ENCODE measurements at regions not wholly inside any gene's neighbourhood (a gene's known extent, or its start where the extent isn't known, plus 50 kb on each side); places are given as distances from the start of the nearest gene placed in this dataset.
"Not testable (repeated sequence)": the region's sequence is repeated elsewhere in the genome, so short reads cannot be mapped to it uniquely, and the experiment has no call there.

DNA sequence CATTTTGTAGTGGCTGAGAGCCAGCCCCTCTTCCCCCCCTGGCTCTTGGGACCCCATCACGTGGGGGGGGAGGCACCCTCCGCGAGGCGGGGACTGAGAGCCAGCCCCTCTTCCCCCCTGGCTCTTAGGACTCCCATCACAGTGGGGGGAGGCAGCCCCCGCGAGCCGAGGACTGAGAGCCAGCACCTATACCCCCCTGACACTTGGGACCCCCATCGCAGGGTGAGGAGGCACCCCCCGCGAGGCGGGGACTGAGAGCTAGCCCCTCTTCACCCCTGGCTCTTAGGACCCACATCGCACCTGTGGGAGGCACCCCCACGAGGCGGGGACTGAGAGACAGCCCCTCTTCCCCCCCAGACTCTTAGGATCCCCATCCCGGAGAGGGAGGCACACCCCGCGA, 2426.5 kb upstream of the PCDH20 start:
- Histone ChIP-seq H3K4me2 (no peak overlapping the region), H3K9me3 (peaks cover 72% of the 10 kb centered on the region), H4K20me1 (no peaks in the 10 kb centered on the region), H3K4me1 (no peaks in the 10 kb centered on the region), H3K9ac (no peak overlapping the region), H3K27me3 (no peaks in the 10 kb centered on the region), H3K27ac (no peak overlapping the region), H3K4me3 (no peak overlapping the region), H3K36me3 (no peaks in the 10 kb centered on the region)
- TF ChIP-seq Cebpa-rat (IDR thresholded peaks at IDR 0.05): no peak

DNA sequence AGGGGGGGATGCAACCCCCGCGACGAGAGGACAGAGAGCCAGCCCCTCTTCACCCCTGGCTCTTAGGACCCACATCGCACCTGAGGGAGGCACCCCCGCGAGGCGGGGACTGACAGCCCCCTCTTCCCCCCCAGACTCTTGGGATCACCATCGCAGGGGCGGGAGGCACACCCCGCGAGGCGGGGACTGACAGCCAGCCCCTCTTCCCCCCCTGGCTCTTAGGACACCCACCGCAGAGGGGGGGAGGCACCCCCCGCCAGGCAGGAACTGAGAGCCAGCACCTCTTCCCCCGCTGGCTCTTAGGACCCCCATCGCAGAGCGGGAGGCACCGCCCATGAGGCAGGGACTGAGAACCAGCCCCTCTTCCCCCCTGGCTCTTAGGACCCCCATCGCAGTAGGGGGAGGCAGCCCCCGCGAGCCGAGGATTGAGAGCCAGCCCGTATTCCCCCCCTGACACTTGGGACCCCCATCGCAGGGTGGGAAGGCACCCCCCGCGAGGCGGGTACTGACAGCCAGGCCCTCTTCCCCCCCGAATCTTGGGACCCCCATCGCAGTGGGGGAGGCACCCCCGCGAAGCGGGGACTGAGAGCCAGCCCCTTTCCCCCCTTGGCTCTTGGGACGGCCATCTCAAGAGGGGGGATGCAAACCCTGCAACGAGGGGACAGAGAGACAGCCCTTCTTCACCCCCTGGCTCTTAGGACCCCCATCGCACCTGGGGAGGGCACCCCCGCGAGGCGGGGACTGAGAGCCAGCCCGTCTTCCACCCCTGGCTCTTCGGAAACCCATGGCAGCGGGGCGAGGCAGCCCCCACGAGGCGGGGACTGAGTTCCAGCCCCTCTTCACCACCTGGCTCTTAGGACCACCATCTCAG, 2425.1 kb upstream of the PCDH20 start:
- no peaks in the 10 kb centered on the region for H4K20me1 ChIP-seq

DNA sequence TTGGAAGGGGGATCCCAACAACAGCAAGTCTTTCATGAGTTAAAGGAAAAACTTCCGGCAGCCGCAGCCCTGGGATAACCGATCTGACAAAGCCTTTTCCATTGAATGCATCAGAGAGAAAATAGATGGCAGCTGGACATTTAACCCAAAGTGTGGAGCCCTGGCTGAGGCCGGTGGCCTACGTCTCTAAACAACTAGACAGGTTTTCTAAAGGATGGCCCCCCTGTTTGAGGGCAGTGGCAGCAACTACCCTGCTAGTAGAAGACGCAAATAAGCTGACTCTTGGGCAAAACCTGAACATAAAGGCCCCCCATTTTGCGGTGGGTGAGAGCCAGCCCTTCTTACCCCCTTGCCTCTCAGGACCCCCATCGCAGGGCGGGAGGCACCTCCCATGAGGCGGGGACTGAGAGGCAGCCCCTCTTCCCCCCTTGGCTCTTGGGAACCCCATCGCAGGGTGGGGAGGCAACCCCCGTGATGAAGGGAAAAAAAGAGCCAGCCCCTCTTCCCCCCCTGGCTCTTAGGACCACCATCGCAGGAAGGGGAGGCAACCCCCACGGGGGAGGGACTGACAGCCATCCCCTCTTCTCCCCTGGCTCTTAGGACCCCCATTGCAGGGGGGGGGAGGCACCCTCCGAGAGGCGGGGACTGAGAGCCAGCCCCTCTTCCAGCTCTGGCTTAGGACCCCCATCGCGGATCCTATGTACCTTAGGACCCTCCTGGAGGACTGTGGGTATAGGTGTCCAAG, 2422.9 kb upstream of the PCDH20 start:
- H3K4me1 ChIP-seq: no peaks in the 10 kb centered on the region
- no peak overlapping the region for H3K9ac ChIP-seq
- TF ChIP-seq Cebpa-rat (IDR thresholded peaks at IDR 0.05): no peak
- no peaks in the 10 kb centered on the region for H3K36me3 ChIP-seq
- no peaks in the 10 kb centered on the region for H3K27me3 ChIP-seq
- no peak overlapping the region for H3K27ac ChIP-seq
- no peaks in the 10 kb centered on the region for H4K20me1 ChIP-seq
- H3K4me3 ChIP-seq: no peak overlapping the region
- peaks cover 60% of the 10 kb centered on the region for H3K9me3 ChIP-seq
- no peak overlapping the region for H3K4me2 ChIP-seq

More for the DNA sequence above, 2425.1 kb upstream of the PCDH20 start:
- Histone ChIP-seq H3K27me3 (no peaks in the 10 kb centered on the region), H3K4me1 (no peaks in the 10 kb centered on the region), H3K4me2 (no peak overlapping the region), H3K36me3 (no peaks in the 10 kb centered on the region), H3K9me3 (peaks cover 72% of the 10 kb centered on the region), H3K27ac (no peak overlapping the region), H3K9ac (no peak overlapping the region), H3K4me3 (no peak overlapping the region)
- TF ChIP-seq Cebpa-rat (IDR thresholded peaks at IDR 0.05): no peak

DNA sequence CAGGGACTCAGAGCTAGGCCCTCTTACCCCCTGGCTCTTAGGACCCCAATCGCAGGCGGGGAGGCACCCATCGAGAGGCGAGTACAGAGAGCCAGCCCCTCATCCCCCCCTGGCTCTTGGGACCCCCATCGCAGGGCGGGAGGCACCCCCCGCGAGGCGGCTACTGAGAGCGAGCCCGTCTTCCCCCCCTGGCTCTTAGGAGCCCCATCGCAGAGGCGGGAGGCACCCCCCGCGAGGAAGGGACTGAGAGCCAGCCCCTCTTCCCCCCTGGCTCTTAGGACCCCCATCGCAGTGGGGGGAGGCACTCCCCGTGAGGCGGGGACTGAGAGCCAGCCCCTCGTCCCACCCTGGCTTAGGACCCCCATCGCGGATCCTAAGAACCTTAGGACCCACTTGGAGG, 2422.1 kb upstream of the PCDH20 start:
- not testable (repeated sequence) for H3K9ac ChIP-seq, H3K36me3 ChIP-seq, H3K27me3 ChIP-seq, H3K4me1 ChIP-seq, H3K27ac ChIP-seq, H4K20me1 ChIP-seq, H3K4me3 ChIP-seq, H3K4me2 ChIP-seq
- peaks cover 54% of the 10 kb centered on the region for H3K9me3 ChIP-seq

DNA sequence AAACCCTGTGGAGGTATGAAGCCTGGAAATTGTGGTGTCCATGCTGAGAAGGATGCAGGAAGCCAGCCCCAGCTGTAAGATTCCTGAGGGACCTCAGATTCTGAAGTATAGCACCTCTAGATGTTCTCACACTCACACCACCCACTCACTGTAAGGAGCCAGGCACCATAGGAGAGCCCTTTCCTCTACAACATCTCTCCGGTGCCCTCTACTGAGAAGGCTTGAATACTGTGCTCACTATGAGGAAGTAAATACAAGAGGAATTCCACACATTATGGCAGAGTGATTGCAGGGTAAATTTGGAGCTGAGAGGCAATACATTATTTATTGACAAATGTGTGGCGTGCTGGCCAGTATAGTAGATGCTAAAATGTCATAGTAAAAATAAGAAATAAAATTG, 2414.0 kb upstream of the PCDH20 start:
- not testable (repeated sequence) for H3K9ac ChIP-seq, H3K27ac ChIP-seq, H3K4me1 ChIP-seq, H3K4me3 ChIP-seq, H3K4me2 ChIP-seq, H3K27me3 ChIP-seq, H4K20me1 ChIP-seq, H3K9me3 ChIP-seq, H3K36me3 ChIP-seq

DNA sequence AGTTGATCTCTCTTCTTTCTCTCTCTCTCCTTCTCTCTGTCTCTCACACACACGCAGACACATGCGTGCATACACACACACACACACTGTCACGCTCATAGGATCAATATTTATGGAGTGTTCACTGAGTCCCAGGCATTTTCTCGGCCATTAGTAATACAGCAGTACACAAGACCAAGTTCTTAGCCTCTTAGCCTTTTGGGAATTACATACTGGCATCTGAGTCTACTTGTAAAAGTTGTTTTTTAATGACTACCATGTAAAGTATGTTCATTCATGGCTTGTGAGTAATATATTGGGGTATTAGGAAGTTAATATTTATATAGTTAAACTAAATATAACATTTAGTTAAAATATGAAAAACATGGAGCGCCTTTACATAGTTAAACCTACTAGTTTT, 2406.1 kb upstream of the PCDH20 start:
- H3K36me3 ChIP-seq, H3K27ac ChIP-seq, H3K9ac ChIP-seq, H3K27me3 ChIP-seq, H3K4me2 ChIP-seq, H4K20me1 ChIP-seq, H3K4me3 ChIP-seq, H3K9me3 ChIP-seq, H3K4me1 ChIP-seq: not testable (repeated sequence)

DNA sequence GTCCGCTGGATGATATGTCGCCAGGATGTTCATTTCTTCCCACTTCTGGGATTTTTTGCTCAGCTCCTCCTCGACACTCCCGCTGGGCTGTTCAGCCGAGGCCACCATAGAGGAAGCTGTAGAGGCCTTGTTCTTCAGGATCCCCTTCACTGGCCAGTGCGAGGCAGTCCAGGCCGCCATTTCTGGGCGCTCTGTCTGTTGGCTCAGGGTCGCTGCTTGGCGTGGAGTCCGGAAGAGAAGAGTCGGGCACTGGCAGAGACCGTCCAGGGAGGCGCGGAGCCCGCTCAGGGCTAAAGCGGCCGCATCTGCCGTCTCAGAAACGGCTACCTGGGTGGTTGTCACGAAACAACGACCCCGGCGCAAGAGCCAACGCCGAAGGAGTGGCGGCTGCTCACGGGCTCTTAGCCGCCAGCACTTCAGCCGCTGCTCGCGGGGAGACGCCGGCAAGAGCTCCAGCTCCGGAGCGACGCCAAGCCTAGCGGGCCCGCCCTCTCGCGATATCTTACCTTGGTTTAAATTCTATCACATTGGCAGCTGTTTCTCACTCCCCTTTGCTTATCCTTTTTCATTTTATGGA, 2395.9 kb upstream of the PCDH20 start:
- not testable (repeated sequence) for H3K4me1 ChIP-seq, H3K27ac ChIP-seq, H4K20me1 ChIP-seq, H3K27me3 ChIP-seq, H3K4me3 ChIP-seq, H3K36me3 ChIP-seq, H3K9me3 ChIP-seq, H3K9ac ChIP-seq, H3K4me2 ChIP-seq

DNA sequence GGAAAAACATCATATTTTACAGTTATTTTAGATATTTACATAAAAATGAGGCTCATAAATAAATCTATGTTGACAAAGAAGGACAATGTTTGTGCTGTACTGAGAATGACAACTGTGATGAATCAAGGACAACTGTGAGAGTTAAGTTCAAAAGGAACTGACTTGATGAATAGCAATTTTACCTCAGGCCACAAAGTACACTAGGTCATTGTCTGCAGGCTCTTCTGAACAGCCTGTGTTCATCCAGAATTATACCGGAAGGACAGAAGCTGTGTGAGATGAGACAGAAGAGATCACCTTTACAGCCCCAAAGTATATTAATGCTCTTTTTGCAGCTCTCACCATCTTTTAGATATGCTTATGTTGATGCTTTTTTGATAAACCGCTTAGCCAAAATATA, 2375.5 kb upstream of the PCDH20 start:
- H3K9ac ChIP-seq, H3K9me3 ChIP-seq, H3K4me3 ChIP-seq, H3K4me2 ChIP-seq, H3K36me3 ChIP-seq, H3K27ac ChIP-seq, H3K27me3 ChIP-seq, H4K20me1 ChIP-seq, H3K4me1 ChIP-seq: not testable (repeated sequence)

DNA sequence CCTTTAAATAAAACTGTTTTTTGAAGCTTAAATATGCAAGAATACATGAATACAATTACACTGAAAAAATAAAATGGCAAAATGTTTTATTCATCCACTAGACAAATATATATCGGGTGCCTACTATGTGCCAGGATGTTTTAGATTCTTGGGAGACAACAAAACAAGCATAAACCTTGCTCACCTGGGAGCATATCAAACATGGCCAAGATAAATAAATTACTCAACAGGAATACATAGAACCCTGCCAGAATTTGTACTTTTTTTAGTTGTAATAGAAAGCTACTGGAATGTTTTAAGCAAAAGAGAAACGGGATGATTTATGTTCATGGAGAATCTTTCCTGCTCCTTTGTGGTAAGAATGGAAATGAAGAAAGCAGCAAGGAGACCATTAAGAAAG, 2358.5 kb upstream of the PCDH20 start:
- no peaks in the 10 kb centered on the region for H3K9me3 ChIP-seq

DNA sequence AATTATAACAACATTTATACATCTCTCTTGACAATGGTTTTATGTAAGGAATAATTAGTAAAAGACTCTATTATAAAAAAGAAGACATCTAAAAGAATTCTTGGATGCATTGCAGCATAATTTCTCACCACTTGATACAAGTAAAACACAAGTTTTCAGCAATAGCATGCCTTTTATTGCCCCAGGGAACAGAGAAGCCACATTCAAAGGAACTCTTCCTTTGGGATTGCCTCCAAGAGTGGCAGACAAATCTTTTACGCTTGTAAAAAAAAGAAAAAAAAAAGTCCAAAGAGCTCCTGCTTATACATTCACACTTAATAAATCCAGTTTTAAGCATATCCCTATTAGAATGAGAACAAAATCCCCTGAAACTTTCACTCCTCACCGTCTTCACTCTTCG, 2357.8 kb upstream of the PCDH20 start:
- H4K20me1 ChIP-seq: no peaks in the 10 kb centered on the region
- TF ChIP-seq Cebpa-rat (IDR thresholded peaks at IDR 0.05): no peak
- H3K9me3 ChIP-seq: no peaks in the 10 kb centered on the region
- H3K27ac ChIP-seq: no peak overlapping the region
- H3K4me1 ChIP-seq: no peaks in the 10 kb centered on the region
- no peak overlapping the region for H3K9ac ChIP-seq
- no peak overlapping the region for H3K4me2 ChIP-seq
- H3K36me3 ChIP-seq: no peaks in the 10 kb centered on the region
- H3K4me3 ChIP-seq: no peak overlapping the region
- no peaks in the 10 kb centered on the region for H3K27me3 ChIP-seq

More for the DNA sequence above, 2358.5 kb upstream of the PCDH20 start:
- no peak overlapping the region for H3K27ac ChIP-seq
- H3K27me3 ChIP-seq: no peaks in the 10 kb centered on the region
- TF ChIP-seq Cebpa-rat (IDR thresholded peaks at IDR 0.05): no peak
- no peak overlapping the region for H3K4me3 ChIP-seq
- H4K20me1 ChIP-seq: no peaks in the 10 kb centered on the region
- no peak overlapping the region for H3K4me2 ChIP-seq
- H3K4me1 ChIP-seq: no peaks in the 10 kb centered on the region
- no peak overlapping the region for H3K9ac ChIP-seq
- H3K36me3 ChIP-seq: no peaks in the 10 kb centered on the region

DNA sequence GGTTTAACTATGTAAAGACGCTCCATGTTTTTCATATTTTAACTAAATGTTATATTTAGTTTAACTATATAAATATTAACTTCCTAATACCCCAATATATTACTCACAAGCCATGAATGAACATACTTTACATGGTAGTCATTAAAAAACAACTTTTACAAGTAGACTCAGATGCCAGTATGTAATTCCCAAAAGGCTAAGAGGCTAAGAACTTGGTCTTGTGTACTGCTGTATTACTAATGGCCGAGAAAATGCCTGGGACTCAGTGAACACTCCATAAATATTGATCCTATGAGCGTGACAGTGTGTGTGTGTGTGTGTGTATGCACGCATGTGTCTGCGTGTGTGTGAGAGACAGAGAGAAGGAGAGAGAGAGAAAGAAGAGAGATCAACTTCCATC, 2342.0 kb upstream of the PCDH20 start:
- not testable (repeated sequence) for H3K27ac ChIP-seq, H3K4me2 ChIP-seq, H3K36me3 ChIP-seq, H3K9ac ChIP-seq, H4K20me1 ChIP-seq, H3K27me3 ChIP-seq, H3K4me3 ChIP-seq, H3K9me3 ChIP-seq, H3K4me1 ChIP-seq

DNA sequence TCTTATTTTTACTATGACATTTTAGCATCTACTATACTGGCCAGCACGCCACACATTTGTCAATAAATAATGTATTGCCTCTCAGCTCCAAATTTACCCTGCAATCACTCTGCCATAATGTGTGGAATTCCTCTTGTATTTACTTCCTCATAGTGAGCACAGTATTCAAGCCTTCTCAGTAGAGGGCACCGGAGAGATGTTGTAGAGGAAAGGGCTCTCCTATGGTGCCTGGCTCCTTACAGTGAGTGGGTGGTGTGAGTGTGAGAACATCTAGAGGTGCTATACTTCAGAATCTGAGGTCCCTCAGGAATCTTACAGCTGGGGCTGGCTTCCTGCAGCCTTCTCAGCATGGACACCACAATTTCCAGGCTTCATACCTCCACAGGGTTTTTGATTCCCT, 2334.2 kb upstream of the PCDH20 start:
- H3K9ac ChIP-seq, H3K4me3 ChIP-seq, H3K27me3 ChIP-seq, H3K27ac ChIP-seq, H4K20me1 ChIP-seq, H3K4me1 ChIP-seq, H3K36me3 ChIP-seq, H3K9me3 ChIP-seq, H3K4me2 ChIP-seq: not testable (repeated sequence)

DNA sequence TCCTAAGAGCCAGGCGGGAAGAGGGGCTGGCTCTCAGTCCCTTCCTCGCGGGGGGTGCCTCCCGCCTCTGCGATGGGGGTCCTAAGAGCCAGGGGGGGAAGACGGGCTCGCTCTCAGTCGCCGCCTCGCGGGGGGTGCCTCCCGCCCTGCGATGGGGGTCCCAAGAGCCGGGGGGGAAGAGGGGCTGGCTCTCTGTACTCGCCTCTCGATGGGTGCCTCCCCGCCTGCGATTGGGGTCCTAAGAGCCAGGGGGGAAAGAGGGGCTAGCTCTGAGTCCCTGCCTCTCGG, 2326.1 kb upstream of the PCDH20 start:
- not testable (repeated sequence) for H3K4me1 ChIP-seq, H3K4me2 ChIP-seq, H3K27me3 ChIP-seq, H3K9ac ChIP-seq, H3K4me3 ChIP-seq, H3K36me3 ChIP-seq, H3K27ac ChIP-seq, H4K20me1 ChIP-seq
- H3K9me3 ChIP-seq: peaks cover 41% of the 10 kb centered on the region

Measured in BLaER1 (cell line).